CD14-positive monocyte (primary cell): ENCODE measurements at regions not wholly inside any gene's neighbourhood (a gene's known extent, or its start where the extent isn't known, plus 50 kb on each side); places are given as distances from the start of the nearest gene placed in this dataset.

Experiments
- DNase-seq, 3 donors: peaks; one replicate each; pipeline ENCODE4 v3.0.0-alpha.2; 2011 to 2022
- H2AFZ ChIP-seq: 2 replicates; pipeline ENCODE4 v1.6.0; 2012; ENCODE audit warnings: mild to moderate bottlenecking, low read depth, low read length, inconsistent platforms; ENCODE audit not compliant: insufficient read depth, poor library complexity, severe bottlenecking
- H3K27ac ChIP-seq, 2 donors: 1 replicate in 1 of 2; 2 replicates in 1 of 2; pipeline ENCODE4 v1.5.1; 2012 to 2013; ENCODE audit warnings: low read length in 2 of 2, control low read depth in 1 of 2, inconsistent platforms in 1 of 2, low read depth in 1 of 2, mild to moderate bottlenecking in 1 of 2
- H3K27me3 ChIP-seq, 2 donors: one replicate each; pipeline versions ENCODE4 v1.6.0 to v1.6.1; 2011 to 2013; ENCODE audit warnings: low read length in 2 of 2; ENCODE audit not compliant: control insufficient read depth in 2 of 2, insufficient read depth in 2 of 2
- H3K36me3 ChIP-seq, 2 donors: replicated peaks in 1 of 2; 1 replicate in 1 of 2; 2 replicates in 1 of 2; pipeline versions ENCODE4 v1.5.1 to v1.6.1; 2012 to 2013; ENCODE audit warnings: low read length in 2 of 2, control low read depth in 1 of 2, inconsistent platforms in 1 of 2, mild to moderate bottlenecking in 1 of 2; ENCODE audit not compliant: insufficient read depth in 2 of 2, control insufficient read depth in 1 of 2
- H3K4me1 ChIP-seq, 2 donors: 1 replicate in 1 of 2; 2 replicates in 1 of 2; pipeline versions ENCODE4 v1.5.1 to v1.6.1; 2012 to 2013; ENCODE audit warnings: low read length in 2 of 2, control low read depth in 1 of 2, inconsistent platforms in 1 of 2, mild to moderate bottlenecking in 1 of 2, moderate library complexity in 1 of 2; ENCODE audit not compliant: insufficient read depth in 2 of 2, control insufficient read depth in 1 of 2
- H3K4me2 ChIP-seq: replicated peaks from 2 replicates; pipeline ENCODE3; 2012; ENCODE audit warnings: low read length, moderate library complexity, mild to moderate bottlenecking; ENCODE audit not compliant: poor library complexity, severe bottlenecking; ENCODE audit errors: extremely low read depth
- H3K4me3 ChIP-seq, 3 experiments: fragments of 200-600 bp in 1 of 3; sonication (generic) in 1 of 3; replicated peaks in 1 of 3; 1 replicate in 2 of 3; 2 replicates in 1 of 3; pipeline ENCODE4 v1.5.1; 2011 to 2013; ENCODE audit warnings: low read length in 3 of 3, mild to moderate bottlenecking in 3 of 3, control low read depth in 2 of 3, low read depth in 2 of 3, inconsistent platforms in 1 of 3, moderate library complexity in 1 of 3
- H3K79me2 ChIP-seq: 2 replicates; pipeline ENCODE4 v1.6.0; 2012; ENCODE audit warnings: mild to moderate bottlenecking, control low read depth, inconsistent platforms, low read length, moderate library complexity; ENCODE audit not compliant: insufficient read depth
- H3K9ac ChIP-seq: 2 replicates; pipeline ENCODE4 v1.6.0; 2017; ENCODE audit warnings: low read length, mild to moderate bottlenecking; ENCODE audit not compliant: insufficient read depth, poor library complexity, severe bottlenecking
- H3K9me3 ChIP-seq, 2 donors: replicated peaks in 1 of 2; 1 replicate in 1 of 2; 2 replicates in 1 of 2; pipeline versions ENCODE4 v1.5.1 to v1.6.1; 2012 to 2013; ENCODE audit warnings: low read length in 2 of 2, control low read depth in 1 of 2; ENCODE audit not compliant: control insufficient read depth in 1 of 2, insufficient read depth in 1 of 2
- H4K20me1 ChIP-seq: 2 replicates; pipeline ENCODE4 v1.6.0; 2012; ENCODE audit warnings: mild to moderate bottlenecking, low read length, control low read depth, moderate library complexity; ENCODE audit not compliant: insufficient read depth
- H3K27ac Mint-ChIP-seq, 7 donors: one replicate each; pipeline ENCODE4 v1.8.0; 2020; ENCODE audit warnings: mild to moderate bottlenecking in 7 of 7, mixed read lengths in 7 of 7, moderate library complexity in 6 of 7, inconsistent platforms in 2 of 7
- H3K27me3 Mint-ChIP-seq, 3 donors: one replicate each; pipeline ENCODE4 v1.8.0; 2021 to 2022; ENCODE audit warnings: low read depth in 3 of 3, mild to moderate bottlenecking in 3 of 3, mixed read lengths in 3 of 3, moderate library complexity in 3 of 3, inconsistent platforms in 1 of 3
- H3K36me3 Mint-ChIP-seq, 2 donors: one replicate each; pipeline ENCODE4 v1.8.0; 2020; ENCODE audit warnings: mixed read lengths in 2 of 2, inconsistent platforms in 1 of 2, mild to moderate bottlenecking in 1 of 2
- H3K4me1 Mint-ChIP-seq: one replicate; pipeline ENCODE4 v1.8.0; 2020; ENCODE audit warnings: mild to moderate bottlenecking, mixed read lengths
- H3K4me3 Mint-ChIP-seq, 2 donors: one replicate each; pipeline ENCODE4 v1.8.0; 2020; ENCODE audit warnings: mild to moderate bottlenecking in 2 of 2, mixed read lengths in 2 of 2, moderate library complexity in 1 of 2
- H3K9me3 Mint-ChIP-seq, 7 donors: one replicate each; pipeline ENCODE4 v1.8.0; 2020 to 2022; ENCODE audit warnings: mixed read lengths in 7 of 7, mild to moderate bottlenecking in 6 of 7, moderate library complexity in 6 of 7, inconsistent platforms in 2 of 7
- WGBS: methylation state at CpG from one replicate; pipeline ENCODE4 v1.1.5; 2013; ENCODE audit warnings: missing lambda C conversion rate; ENCODE audit not compliant: insufficient coverage; 5-methylcytosine and 5-hydroxymethylcytosine counted together
- intact Hi-C, 2 donors: fragments of 100-400 bp; cut with micrococcal nuclease; formaldehyde crosslinking; loops; one replicate each; pipeline versions ENCODE4 v1.15.0 to v1.15.1; 2023
- TF ChIP-seq, protein P1 (sequence below): fragments of 200-600 bp; IDR thresholded peaks from one replicate; pipeline ENCODE4 v1.8.0; 2022; ENCODE audit warnings: antibody characterized with exemption, mild to moderate bottlenecking

DNA sequence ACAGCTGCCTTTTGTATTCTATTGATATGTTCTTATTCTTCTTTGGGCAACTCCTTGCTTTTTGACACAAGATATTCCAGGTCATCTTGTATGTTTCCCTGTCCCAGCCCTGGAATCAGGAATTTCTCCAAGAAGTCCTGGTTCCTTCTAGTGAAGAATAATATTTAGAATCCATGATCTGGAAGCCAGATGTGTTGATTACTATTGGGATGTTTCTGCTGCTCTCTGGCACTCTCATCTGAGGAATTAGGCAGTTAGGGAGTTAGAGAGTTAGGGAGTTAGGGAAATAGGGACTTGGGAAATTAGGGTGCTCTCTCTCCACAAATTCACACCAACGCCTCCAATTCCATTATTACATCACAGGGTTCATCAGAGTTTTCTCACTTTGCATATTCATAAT lies 191.2 kb downstream of the ZNF330 start:
- Histone ChIP-seq H3K27ac (no peak overlapping the region), H3K4me1 (no peaks in the 10 kb centered on the region), H3K4me3 (no peak overlapping the region), H3K79me2 (no peaks in the 10 kb centered on the region), H3K27me3 (no peaks in the 10 kb centered on the region), H3K36me3 (no peaks in the 10 kb centered on the region), H3K4me2 (no peak overlapping the region), H2AFZ (no peak overlapping the region), H3K9ac (no peak overlapping the region), H4K20me1 (peaks cover 99% of the 10 kb centered on the region), H3K9me3 (no peaks in the 10 kb centered on the region)
- Mint-ChIP-seq H3K4me3 (no peak overlapping the region), H3K9me3 (peaks cover 0 to 7% (median 0%) of the 10 kb centered on the region in 7 donors), H3K4me1 (no peaks in the 10 kb centered on the region), H3K27me3 (peaks cover 0 to 1% (median 0%) of the 10 kb centered on the region in 3 donors), H3K36me3 (peaks cover 10 to 14% of the 10 kb centered on the region in 2 donors), H3K27ac (no peak overlapping the region)
- DNase-seq, result no peak
- intact Hi-C loops, result no loop called here
- no CpG with 5 or more reads among the region's 1 CpG for whole genome bisulfite sequencing
- TF ChIP-seq, protein P1, sequence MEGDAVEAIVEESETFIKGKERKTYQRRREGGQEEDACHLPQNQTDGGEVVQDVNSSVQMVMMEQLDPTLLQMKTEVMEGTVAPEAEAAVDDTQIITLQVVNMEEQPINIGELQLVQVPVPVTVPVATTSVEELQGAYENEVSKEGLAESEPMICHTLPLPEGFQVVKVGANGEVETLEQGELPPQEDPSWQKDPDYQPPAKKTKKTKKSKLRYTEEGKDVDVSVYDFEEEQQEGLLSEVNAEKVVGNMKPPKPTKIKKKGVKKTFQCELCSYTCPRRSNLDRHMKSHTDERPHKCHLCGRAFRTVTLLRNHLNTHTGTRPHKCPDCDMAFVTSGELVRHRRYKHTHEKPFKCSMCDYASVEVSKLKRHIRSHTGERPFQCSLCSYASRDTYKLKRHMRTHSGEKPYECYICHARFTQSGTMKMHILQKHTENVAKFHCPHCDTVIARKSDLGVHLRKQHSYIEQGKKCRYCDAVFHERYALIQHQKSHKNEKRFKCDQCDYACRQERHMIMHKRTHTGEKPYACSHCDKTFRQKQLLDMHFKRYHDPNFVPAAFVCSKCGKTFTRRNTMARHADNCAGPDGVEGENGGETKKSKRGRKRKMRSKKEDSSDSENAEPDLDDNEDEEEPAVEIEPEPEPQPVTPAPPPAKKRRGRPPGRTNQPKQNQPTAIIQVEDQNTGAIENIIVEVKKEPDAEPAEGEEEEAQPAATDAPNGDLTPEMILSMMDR, result no peak

DNA sequence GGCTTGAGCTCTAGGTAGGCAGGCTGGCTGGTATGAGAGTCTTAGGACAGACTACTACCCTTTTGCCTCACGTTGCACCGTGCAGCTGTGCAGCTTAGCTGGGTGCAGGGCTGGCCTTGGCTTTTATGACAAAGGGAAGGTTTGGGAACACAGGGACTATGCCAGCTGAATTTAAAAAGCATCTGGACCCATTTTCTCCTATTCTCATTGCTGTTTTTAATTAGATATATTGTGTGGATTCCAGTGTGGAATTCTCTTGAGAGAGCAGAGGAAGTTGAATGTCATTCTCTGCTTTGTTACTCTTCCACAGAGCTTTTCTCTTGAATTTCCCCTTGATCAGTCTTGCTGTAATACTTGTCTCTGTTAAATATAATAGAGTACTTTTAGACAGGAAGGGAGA lies 192.7 kb downstream of the ZNF330 start:
- no peaks in the 10 kb centered on the region for H3K27me3 ChIP-seq
- intact Hi-C loops, result no loop called here
- 100% methylated on average over 2 of the region's 2 CpGs for WGBS
- H3K9me3 ChIP-seq, result no peaks in the 10 kb centered on the region
- Mint-ChIP-seq H3K27ac (no peak overlapping the region), H3K27me3 (peaks cover 0 to 1% (median 0%) of the 10 kb centered on the region in 3 donors), H3K9me3 (peaks cover 0 to 8% (median 0%) of the 10 kb centered on the region in 7 donors), H3K4me1 (no peaks in the 10 kb centered on the region), H3K4me3 (no peak overlapping the region), H3K36me3 (peaks cover 10 to 14% of the 10 kb centered on the region in 2 donors)
- TF ChIP-seq, protein P1, result no peak
- H3K9ac ChIP-seq, result no peak overlapping the region
- DNase-seq, result no peak
- no peak overlapping the region for H3K4me3 ChIP-seq
- no peaks in the 10 kb centered on the region for H3K4me1 ChIP-seq
- no peaks in the 10 kb centered on the region for H3K36me3 ChIP-seq
- no peak overlapping the region for H3K4me2 ChIP-seq
- no peaks in the 10 kb centered on the region for H3K79me2 ChIP-seq
- H3K27ac ChIP-seq, result no peak overlapping the region
- H2AFZ ChIP-seq, result no peak overlapping the region
- H4K20me1 ChIP-seq, result peaks cover 100% of the 10 kb centered on the region
